HepG2 (cell line): ENCODE measurements at regions not wholly inside any gene's neighbourhood (a gene's known extent, or its start where the extent isn't known, plus 50 kb on each side); places are given as distances from the start of the nearest gene placed in this dataset.

ENCODE experiments used
- ATAC-seq: fragments of 200-7000 bp; cut with Tn5 transposase; 3 replicates; pipeline ENCODE4 v1.9.1; 2020; ENCODE audit warnings: mild to moderate bottlenecking, moderate library complexity
- BruUV-seq: library from RNA; stranded (reverse); fragments of 400-500 nt; replicated peaks from 2 replicates; lab custom pipeline; 2021; lab: Mats Ljungman, UMichigan
- CTCF ChIA-PET: fragments of 300-600 bp; formaldehyde crosslinking; extraction: SDS; loops from one replicate; lab custom pipeline; 2021; ENCODE audit warnings: low total read pairs, inconsistent platforms, low intra/inter-chr PET ratio; lab: Yijun Ruan, JAX
- POLR2A ChIA-PET: fragments of 350-600 bp; sonication (Branson Sonifier 250); formaldehyde crosslinking; loops from one replicate; lab custom pipeline; 2020; ENCODE audit warnings: antibody characterized with exemption, inconsistent platforms; lab: Yijun Ruan, JAX
- DNase-seq: peaks from one replicate; pipeline ENCODE4 v3.0.0-alpha.2; 2015; ENCODE audit warnings: low spot score
- FAIRE-seq: peaks from 3 replicates; lab custom pipeline; 2011; peaks lifted over from hg19 to GRCh38; lab: Jason Lieb, UNC
- H2AFZ ChIP-seq: one replicate; pipeline ENCODE4 v1.6.1; 2011; ENCODE audit warnings: low read length, inconsistent platforms
- H3K27ac ChIP-seq: fragments of 300-600 bp; 3 replicates; pipeline ENCODE4 v1.8.0; 2011; ENCODE audit warnings: mixed run types, mild to moderate bottlenecking, mixed read lengths, low read length, inconsistent platforms; ENCODE audit not compliant: insufficient read depth; ENCODE audit errors: extremely low read length
- H3K27me3 ChIP-seq, 2 experiments: fragments of 200-600 bp in 1 of 2; 2 replicates in 1 of 2; 3 replicates in 1 of 2; pipeline versions ENCODE4 v1.6.0 to v1.8.0; 2011; ENCODE audit warnings: low read length in 2 of 2, mild to moderate bottlenecking in 2 of 2, moderate library complexity in 2 of 2, inconsistent platforms in 1 of 2; ENCODE audit not compliant: insufficient read depth in 2 of 2, control insufficient read depth in 1 of 2
- H3K36me3 ChIP-seq, 2 experiments: fragments of 200-600 bp in 1 of 2; replicated peaks in 1 of 2; 2 replicates in 1 of 2; 3 replicates in 1 of 2; pipeline versions ENCODE4 v1.5.1 to v1.8.0; 2011; ENCODE audit warnings: low read length in 2 of 2, inconsistent platforms in 1 of 2; ENCODE audit not compliant: insufficient read depth in 2 of 2, control insufficient read depth in 1 of 2
- H3K4me1 ChIP-seq: 2 replicates; pipeline ENCODE4 v1.5.1; 2012; ENCODE audit warnings: low read length, inconsistent platforms; ENCODE audit not compliant: insufficient read depth
- H3K4me2 ChIP-seq: 2 replicates; pipeline ENCODE4 v1.6.0; 2011; ENCODE audit warnings: low read depth, low read length, inconsistent platforms
- H3K4me3 ChIP-seq, 3 experiments: fragments of 200-600 bp in 1 of 3; sonication (generic), shearing (Covaris generic) in 1 of 3; replicated peaks in 1 of 3; 2 replicates each; pipeline ENCODE4 v1.5.1; 2011 to 2016; ENCODE audit warnings: low read length in 3 of 3, inconsistent platforms in 2 of 3, low read depth in 2 of 3, mild to moderate bottlenecking in 2 of 3, control low read depth in 1 of 3, mixed read lengths in 1 of 3; ENCODE audit not compliant: insufficient read depth in 1 of 3
- H3K79me2 ChIP-seq: one replicate; pipeline ENCODE4 v1.6.1; 2011; ENCODE audit warnings: low read length, inconsistent platforms; ENCODE audit not compliant: insufficient read depth
- H3K9ac ChIP-seq: 2 replicates; pipeline ENCODE4 v1.6.0; 2011; ENCODE audit warnings: mild to moderate bottlenecking, low read depth, low read length, inconsistent platforms; ENCODE audit not compliant: insufficient read depth
- H3K9me3 ChIP-seq: 2 replicates; pipeline ENCODE4 v1.5.1; 2012; ENCODE audit warnings: mild to moderate bottlenecking, low read length
- H4K20me1 ChIP-seq: 2 replicates; pipeline ENCODE4 v1.6.0; 2011; ENCODE audit warnings: inconsistent platforms, mild to moderate bottlenecking, low read length, moderate library complexity; ENCODE audit not compliant: insufficient read depth
- AGO2 ChIP-seq: fragments of 200-400 bp; formaldehyde crosslinking; optimal IDR thresholded peaks from 2 replicates; pipeline ENCODE3; 2017; ENCODE audit warnings: mild to moderate bottlenecking, low read depth, low read length, moderate library complexity
- BORCS8-MEF2B ChIP-seq: sonication (generic); formaldehyde crosslinking; IDR thresholded peaks from 2 replicates; pipeline ENCODE4 v1.8.0; 2022; ENCODE audit warnings: mild to moderate bottlenecking, missing genetic modification reagents
- FOXK1 ChIP-seq: sonication (generic); formaldehyde crosslinking; IDR thresholded peaks from 2 replicates; pipeline ENCODE4 v1.4.0; 2020; ENCODE audit warnings: low read depth, missing genetic modification reagents, borderline replicate concordance
- MAFK ChIP-seq, 2 experiments: IDR thresholded peaks in 1 of 2; conservative IDR thresholded peaks in 1 of 2; 2 replicates each; pipeline ENCODE4 v1.6.1; 2011; ENCODE audit warnings: improper control_type of control experiment in 2 of 2, low read length in 2 of 2
- NONO ChIP-seq, 2 experiments: fragments of 450-650 bp in 1 of 2; sonication (generic) in 1 of 2; formaldehyde crosslinking in 1 of 2; IDR thresholded peaks in 1 of 2; conservative IDR thresholded peaks in 1 of 2; 2 replicates each; pipeline versions ENCODE4 v1.6.1 to v1.8.0; 2017 to 2022; ENCODE audit warnings: mild to moderate bottlenecking in 1 of 2, missing genetic modification reagents in 1 of 2, moderate library complexity in 1 of 2
- SPEN ChIP-seq: sonication (generic); formaldehyde crosslinking; IDR thresholded peaks from 2 replicates; pipeline ENCODE4 v1.5.1; 2020; ENCODE audit warnings: low read depth, mild to moderate bottlenecking, missing genetic modification reagents
- ZNF143 ChIP-seq: sonication (generic); formaldehyde crosslinking; IDR thresholded peaks from 2 replicates; pipeline ENCODE4 v1.4.0; 2020; ENCODE audit warnings: missing genetic modification reagents
- ZNF660 ChIP-seq: sonication (generic); formaldehyde crosslinking; IDR thresholded peaks from 2 replicates; pipeline ENCODE4 v1.5.1; 2020; ENCODE audit warnings: mild to moderate bottlenecking, low read depth, missing genetic modification reagents, borderline replicate concordance
- WGBS: methylation state at CpG from one replicate; pipeline ENCODE4 v1.1.6; 2017; ENCODE audit warnings: low lambda C conversion rate; 5-methylcytosine and 5-hydroxymethylcytosine counted together
- in situ Hi-C: cut with HindIII; loops from 2 replicates; pipeline ENCODE4 v1.10.0; 2017; ENCODE audit warnings: low pct_unique_long_range_greater_than_20kb; ENCODE audit not compliant: extremely low pct_ligation_motif_present
- intact Hi-C: fragments of 100-400 bp; cut with micrococcal nuclease; formaldehyde crosslinking; loops from one replicate; pipeline ENCODE4 v1.10.0; 2022; ENCODE audit not compliant: unreplicated experiment
- TF ChIP-seq, protein P1 (sequence below): IDR thresholded peaks from 2 replicates; pipeline ENCODE4 v1.6.1; 2016; ENCODE audit warnings: low read depth, missing genetic modification reagents, missing compliant biosample characterization
- TF ChIP-seq, protein P2 (sequence below): conservative IDR thresholded peaks from 2 replicates; pipeline ENCODE4 v1.6.1; 2018; ENCODE audit warnings: missing genetic modification reagents

DNA sequence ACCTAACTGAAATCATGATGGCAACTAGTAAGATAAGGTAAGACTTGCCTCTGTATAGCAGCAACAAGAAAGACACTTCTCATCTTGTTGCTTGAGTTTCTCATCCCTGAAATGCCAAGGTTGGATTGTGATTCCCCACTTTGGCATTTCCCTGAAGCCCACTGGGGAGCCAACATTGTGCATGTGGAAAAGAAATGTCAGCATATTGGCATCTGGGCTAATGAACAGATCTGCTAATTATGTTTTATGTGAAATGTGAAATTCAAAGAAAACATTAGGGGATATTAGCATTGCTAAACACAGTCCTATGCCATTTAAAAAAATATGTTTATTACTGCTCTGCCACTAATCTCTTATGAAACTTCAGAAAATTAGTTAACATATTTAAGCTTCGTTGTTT, 126.3 kb upstream of the PCSK2 start:
- ATAC-seq (no peak), DNase-seq (no peak), FAIRE-seq (no peak)
- Histone ChIP-seq H3K4me3 (no peak overlapping the region), H3K9ac (no peak overlapping the region), H3K27ac (no peak overlapping the region), H3K4me1 (peaks cover 11% of the 10 kb centered on the region), H3K4me2 (no peak overlapping the region), H3K27me3 (no peaks in the 10 kb centered on the region), H3K36me3 (no peaks in the 10 kb centered on the region), H3K9me3 (no peaks in the 10 kb centered on the region), H2AFZ (no peak overlapping the region), H3K79me2 (no peaks in the 10 kb centered on the region), H4K20me1 (no peaks in the 10 kb centered on the region)
- WGBS: 2% methylated on average over 1 of the region's 1 CpG
- intact Hi-C loops (no loop called here), in situ Hi-C loops (no loop called here)
- no peak for TF ChIP-seq BORCS8-MEF2B (CRISPR knock-in tag)
- 0 out of 4 replicates have a peak, but pooled peaks of 1 of the 2 experiments have one; percentile 28 for TF ChIP-seq MAFK (conservative IDR thresholded peaks at IDR 0.05 in 1 of 2, IDR thresholded peaks at IDR 0.05 in 1 of 2; ENCODE audit: low read length in 2 of 2)
- no TSS peak for BruUV-seq
- ChIA-PET CTCF (no interaction called here), POLR2A (no interaction called here)

DNA sequence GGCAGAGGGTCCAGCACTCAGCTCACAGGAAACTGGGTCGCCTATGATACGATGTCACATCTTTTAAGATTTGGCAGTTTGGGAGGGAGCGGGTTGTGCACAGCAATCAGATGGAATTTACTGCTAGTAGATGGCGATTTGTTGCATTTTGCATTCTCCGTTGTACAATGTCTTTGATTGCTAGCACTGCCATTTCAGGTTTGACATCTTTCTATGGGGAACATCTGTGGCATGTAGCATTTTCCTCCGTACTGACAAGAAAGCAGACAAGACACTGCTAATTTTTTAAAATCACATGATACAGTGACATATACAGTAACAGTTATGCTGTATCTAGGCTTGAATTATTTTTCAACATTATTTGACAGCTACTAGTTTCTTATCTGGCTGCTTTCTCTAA, 119.7 kb upstream of the PCSK2 start:
- 30% methylated on average over 6 of the region's 6 CpGs for WGBS
- FAIRE-seq (no peak), ATAC-seq (no peak), DNase-seq (no peak)
- intact Hi-C loops: no loop called here
- no peaks in the 10 kb centered on the region for H3K9me3 ChIP-seq
- no peaks in the 10 kb centered on the region for H4K20me1 ChIP-seq
- H3K4me1 ChIP-seq: no peaks in the 10 kb centered on the region
- TF ChIP-seq AGO2 (no peak), SPEN (CRISPR knock-in tag) (no peak), NONO (IDR thresholded peaks at IDR 0.05) (no peak), NONO (CRISPR knock-in tag; conservative IDR thresholded peaks at IDR 0.05) (no peak), FOXK1 (CRISPR knock-in tag) (no peak), ZNF660 (no peak), ZNF143 (CRISPR knock-in tag) (no peak)
- TF ChIP-seq, protein P1, sequence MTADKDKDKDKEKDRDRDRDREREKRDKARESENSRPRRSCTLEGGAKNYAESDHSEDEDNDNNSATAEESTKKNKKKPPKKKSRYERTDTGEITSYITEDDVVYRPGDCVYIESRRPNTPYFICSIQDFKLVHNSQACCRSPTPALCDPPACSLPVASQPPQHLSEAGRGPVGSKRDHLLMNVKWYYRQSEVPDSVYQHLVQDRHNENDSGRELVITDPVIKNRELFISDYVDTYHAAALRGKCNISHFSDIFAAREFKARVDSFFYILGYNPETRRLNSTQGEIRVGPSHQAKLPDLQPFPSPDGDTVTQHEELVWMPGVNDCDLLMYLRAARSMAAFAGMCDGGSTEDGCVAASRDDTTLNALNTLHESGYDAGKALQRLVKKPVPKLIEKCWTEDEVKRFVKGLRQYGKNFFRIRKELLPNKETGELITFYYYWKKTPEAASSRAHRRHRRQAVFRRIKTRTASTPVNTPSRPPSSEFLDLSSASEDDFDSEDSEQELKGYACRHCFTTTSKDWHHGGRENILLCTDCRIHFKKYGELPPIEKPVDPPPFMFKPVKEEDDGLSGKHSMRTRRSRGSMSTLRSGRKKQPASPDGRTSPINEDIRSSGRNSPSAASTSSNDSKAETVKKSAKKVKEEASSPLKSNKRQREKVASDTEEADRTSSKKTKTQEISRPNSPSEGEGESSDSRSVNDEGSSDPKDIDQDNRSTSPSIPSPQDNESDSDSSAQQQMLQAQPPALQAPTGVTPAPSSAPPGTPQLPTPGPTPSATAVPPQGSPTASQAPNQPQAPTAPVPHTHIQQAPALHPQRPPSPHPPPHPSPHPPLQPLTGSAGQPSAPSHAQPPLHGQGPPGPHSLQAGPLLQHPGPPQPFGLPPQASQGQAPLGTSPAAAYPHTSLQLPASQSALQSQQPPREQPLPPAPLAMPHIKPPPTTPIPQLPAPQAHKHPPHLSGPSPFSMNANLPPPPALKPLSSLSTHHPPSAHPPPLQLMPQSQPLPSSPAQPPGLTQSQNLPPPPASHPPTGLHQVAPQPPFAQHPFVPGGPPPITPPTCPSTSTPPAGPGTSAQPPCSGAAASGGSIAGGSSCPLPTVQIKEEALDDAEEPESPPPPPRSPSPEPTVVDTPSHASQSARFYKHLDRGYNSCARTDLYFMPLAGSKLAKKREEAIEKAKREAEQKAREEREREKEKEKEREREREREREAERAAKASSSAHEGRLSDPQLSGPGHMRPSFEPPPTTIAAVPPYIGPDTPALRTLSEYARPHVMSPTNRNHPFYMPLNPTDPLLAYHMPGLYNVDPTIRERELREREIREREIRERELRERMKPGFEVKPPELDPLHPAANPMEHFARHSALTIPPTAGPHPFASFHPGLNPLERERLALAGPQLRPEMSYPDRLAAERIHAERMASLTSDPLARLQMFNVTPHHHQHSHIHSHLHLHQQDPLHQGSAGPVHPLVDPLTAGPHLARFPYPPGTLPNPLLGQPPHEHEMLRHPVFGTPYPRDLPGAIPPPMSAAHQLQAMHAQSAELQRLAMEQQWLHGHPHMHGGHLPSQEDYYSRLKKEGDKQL (CRISPR knock-in tag): no peak
- TF ChIP-seq, protein P2, sequence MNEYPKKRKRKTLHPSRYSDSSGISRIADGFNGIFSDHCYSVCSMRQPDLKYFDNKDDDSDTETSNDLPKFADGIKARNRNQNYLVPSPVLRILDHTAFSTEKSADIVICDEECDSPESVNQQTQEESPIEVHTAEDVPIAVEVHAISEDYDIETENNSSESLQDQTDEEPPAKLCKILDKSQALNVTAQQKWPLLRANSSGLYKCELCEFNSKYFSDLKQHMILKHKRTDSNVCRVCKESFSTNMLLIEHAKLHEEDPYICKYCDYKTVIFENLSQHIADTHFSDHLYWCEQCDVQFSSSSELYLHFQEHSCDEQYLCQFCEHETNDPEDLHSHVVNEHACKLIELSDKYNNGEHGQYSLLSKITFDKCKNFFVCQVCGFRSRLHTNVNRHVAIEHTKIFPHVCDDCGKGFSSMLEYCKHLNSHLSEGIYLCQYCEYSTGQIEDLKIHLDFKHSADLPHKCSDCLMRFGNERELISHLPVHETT: no peak
- in situ Hi-C loops: no loop called here
- H3K4me3 ChIP-seq: no peak overlapping the region
- CTCF ChIA-PET: no interaction called here
- BruUV-seq: no TSS peak
- H2AFZ ChIP-seq: no peak overlapping the region
- no peak overlapping the region for H3K27ac ChIP-seq
- POLR2A ChIA-PET: no interaction called here
- H3K36me3 ChIP-seq: no peaks in the 10 kb centered on the region
- H3K9ac ChIP-seq: no peak overlapping the region
- H3K79me2 ChIP-seq: no peaks in the 10 kb centered on the region
- no peaks in the 10 kb centered on the region for H3K27me3 ChIP-seq
- H3K4me2 ChIP-seq: no peak overlapping the region
